ENCODE measurements at regions not wholly inside any gene's neighbourhood (a gene's known extent, or its start where the extent isn't known, plus 50 kb on each side); places are given as distances from the start of the nearest gene placed in this dataset.
"Not testable (repeated sequence)": the region's sequence is repeated elsewhere in the genome, so short reads cannot be mapped to it uniquely, and the experiment has no call there.

GRCh38 chr11:115631609-115632008 lies 127.4 kb upstream of the CADM1 start:
- ChIA-PET POLR2A (no interaction called here), CTCF (no interaction called here)

- POLR2A ChIA-PET: no interaction called here
- CTCF ChIA-PET: no interaction called here
These were observed 126.0 kb upstream of the CADM1 start for GRCh38 chr11:115630214-115630613.

GRCh38 chr11:115629456-115630015 lies 125.3 kb upstream of the CADM1 start:
- POLR2A ChIA-PET: no interaction called here
- CTCF ChIA-PET: no interaction called here

- CTCF ChIA-PET: no interaction called here
- POLR2A ChIA-PET: no interaction called here
These were observed 123.6 kb upstream of the CADM1 start for GRCh38 chr11:115627666-115628460.

GRCh38 chr11:115627071-115627470 lies 122.9 kb upstream of the CADM1 start:
- ChIA-PET CTCF (no interaction called here), POLR2A (no interaction called here)

- POLR2A ChIA-PET: no interaction called here
- CTCF ChIA-PET: no interaction called here
These were observed 122.2 kb upstream of the CADM1 start for GRCh38 chr11:115626414-115626813.

GRCh38 chr11:115625502-115625901 lies 121.3 kb upstream of the CADM1 start:
- ChIA-PET CTCF (no interaction called here), POLR2A (no interaction called here)

GRCh38 chr11:115624065-115624464 lies 119.8 kb upstream of the CADM1 start:
- POLR2A ChIA-PET: no interaction called here
- CTCF ChIA-PET: no interaction called here

GRCh38 chr11:115623021-115623451 lies 118.8 kb upstream of the CADM1 start:
- POLR2A ChIA-PET: no interaction called here

GRCh38 chr11:115618428-115618827 lies 114.2 kb upstream of the CADM1 start:
- CTCF ChIA-PET: no interaction called here
- POLR2A ChIA-PET: no interaction called here

More at GRCh38 chr11:115623021-115623451, 118.8 kb upstream of the CADM1 start:
- CTCF ChIA-PET: no interaction called here

GRCh38 chr11:115617767-115618166 lies 113.6 kb upstream of the CADM1 start:
- CTCF ChIA-PET: no interaction called here
- POLR2A ChIA-PET: no interaction called here

GRCh38 chr11:115616971-115617370 lies 112.8 kb upstream of the CADM1 start:
- POLR2A ChIA-PET: no interaction called here

GRCh38 chr11:115613986-115614632 lies 109.9 kb upstream of the CADM1 start:
- ChIA-PET POLR2A (no interaction called here), CTCF (no interaction called here)

More at GRCh38 chr11:115616971-115617370, 112.8 kb upstream of the CADM1 start:
- CTCF ChIA-PET: no interaction called here

GRCh38 chr11:115613004-115613403 lies 108.8 kb upstream of the CADM1 start:
- ChIA-PET POLR2A (no interaction called here), CTCF (no interaction called here)

GRCh38 chr11:115612046-115612730 lies 108.0 kb upstream of the CADM1 start:
- POLR2A ChIA-PET: interaction anchor here (0.6 kb wide), 1 partner anchor 47 kb away, joined by 4 read pairs; no protein-coding TSS in a partner anchor

GRCh38 chr11:115611343-115611742 lies 107.1 kb upstream of the CADM1 start:
- ChIA-PET CTCF (no interaction called here), POLR2A (no interaction called here)

More at GRCh38 chr11:115612046-115612730, 108.0 kb upstream of the CADM1 start:
- CTCF ChIA-PET: no interaction called here

- ChIA-PET CTCF (no interaction called here), POLR2A (no interaction called here)
These were observed 106.7 kb upstream of the CADM1 start for GRCh38 chr11:115610908-115611307.

- POLR2A ChIA-PET, CTCF ChIA-PET: not testable (repeated sequence)
These were observed 106.0 kb upstream of the CADM1 start for GRCh38 chr11:115610234-115610633.

GRCh38 chr11:115608976-115609375 lies 104.8 kb upstream of the CADM1 start:
- ChIA-PET CTCF (no interaction called here), POLR2A (no interaction called here)

- CTCF ChIA-PET: no interaction called here
These were observed 103.5 kb upstream of the CADM1 start for GRCh38 chr11:115607621-115608221.

More at GRCh38 chr11:115607621-115608221, 103.5 kb upstream of the CADM1 start:
- POLR2A ChIA-PET: no interaction called here
